HL-60 (cell line): ENCODE measurements at regions not wholly inside any gene's neighbourhood (a gene's known extent, or its start where the extent isn't known, plus 50 kb on each side); places are given as distances from the start of the nearest gene placed in this dataset.

Source experiments
- DNase-seq, 2 experiments: peaks; one replicate each; pipeline ENCODE4 v3.0.0-alpha.2; 2010 to 2020; ENCODE audit warnings: low read depth in 1 of 2, low spot score in 1 of 2
- H3K27ac ChIP-seq: fragments of 250-450 bp; sonication (Bioruptor Pico); replicated peaks from 2 replicates; pipeline ENCODE4 v1.5.1; 2020; ENCODE audit warnings: mild to moderate bottlenecking, moderate library complexity
- H3K27me3 ChIP-seq: fragments of 250-450 bp; sonication (Bioruptor Pico); 2 replicates; pipeline ENCODE4 v1.5.1; 2021; ENCODE audit warnings: mild to moderate bottlenecking, moderate library complexity; ENCODE audit not compliant: insufficient read depth, poor library complexity, severe bottlenecking
- H3K4me3 ChIP-seq: replicated peaks from 2 replicates; pipeline ENCODE4 v1.5.1; 2011; ENCODE audit warnings: mild to moderate bottlenecking, control low read depth, low read length; ENCODE audit not compliant: insufficient read depth
- GABPA ChIP-seq: IDR thresholded peaks from 2 replicates; pipeline ENCODE4 v1.6.1; 2012; ENCODE audit warnings: low read depth
- POLR2AphosphoS5 ChIP-seq: IDR thresholded peaks from 2 replicates; pipeline ENCODE4 v1.6.1; 2012; ENCODE audit warnings: low read depth
- SPI1 ChIP-seq: IDR thresholded peaks from 2 replicates; pipeline ENCODE4 v1.6.1; 2012; ENCODE audit warnings: low read depth, mild to moderate bottlenecking, borderline replicate concordance
- TF ChIP-seq, protein P1 (sequence below): IDR thresholded peaks from 2 replicates; pipeline ENCODE4 v1.6.1; 2012; ENCODE audit warnings: low read depth; ENCODE audit not compliant: insufficient replicate concordance
- TF ChIP-seq, protein P2 (sequence below): IDR thresholded peaks from one replicate; pipeline ENCODE4 v1.5.1; 2011; ENCODE audit warnings: low read length, control low read depth, inconsistent platforms; ENCODE audit not compliant: insufficient read depth

DNA sequence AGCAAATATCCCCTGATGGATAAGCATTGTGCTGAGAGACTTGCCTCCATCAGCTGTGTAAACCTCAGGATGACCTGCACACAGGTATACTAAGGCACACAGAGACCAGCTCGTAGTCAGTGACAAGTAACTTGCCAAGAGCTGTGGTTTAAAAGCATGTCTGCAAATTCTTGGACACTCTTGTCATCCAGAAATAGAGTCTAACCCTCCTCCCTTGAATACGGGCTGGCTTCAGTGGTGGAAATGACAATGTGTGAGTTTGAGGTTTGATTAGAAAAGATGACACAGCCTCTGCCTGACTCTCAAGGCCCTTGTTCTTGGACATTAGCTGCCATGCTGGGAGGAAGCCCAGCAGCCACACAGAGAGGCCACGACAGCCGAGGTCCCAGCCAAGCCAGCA lies 114.4 kb downstream of the GADD45G start:
- H3K27me3 ChIP-seq: no peaks in the 10 kb centered on the region
- TF ChIP-seq POLR2AphosphoS5: no peak
- TF ChIP-seq, protein P1, sequence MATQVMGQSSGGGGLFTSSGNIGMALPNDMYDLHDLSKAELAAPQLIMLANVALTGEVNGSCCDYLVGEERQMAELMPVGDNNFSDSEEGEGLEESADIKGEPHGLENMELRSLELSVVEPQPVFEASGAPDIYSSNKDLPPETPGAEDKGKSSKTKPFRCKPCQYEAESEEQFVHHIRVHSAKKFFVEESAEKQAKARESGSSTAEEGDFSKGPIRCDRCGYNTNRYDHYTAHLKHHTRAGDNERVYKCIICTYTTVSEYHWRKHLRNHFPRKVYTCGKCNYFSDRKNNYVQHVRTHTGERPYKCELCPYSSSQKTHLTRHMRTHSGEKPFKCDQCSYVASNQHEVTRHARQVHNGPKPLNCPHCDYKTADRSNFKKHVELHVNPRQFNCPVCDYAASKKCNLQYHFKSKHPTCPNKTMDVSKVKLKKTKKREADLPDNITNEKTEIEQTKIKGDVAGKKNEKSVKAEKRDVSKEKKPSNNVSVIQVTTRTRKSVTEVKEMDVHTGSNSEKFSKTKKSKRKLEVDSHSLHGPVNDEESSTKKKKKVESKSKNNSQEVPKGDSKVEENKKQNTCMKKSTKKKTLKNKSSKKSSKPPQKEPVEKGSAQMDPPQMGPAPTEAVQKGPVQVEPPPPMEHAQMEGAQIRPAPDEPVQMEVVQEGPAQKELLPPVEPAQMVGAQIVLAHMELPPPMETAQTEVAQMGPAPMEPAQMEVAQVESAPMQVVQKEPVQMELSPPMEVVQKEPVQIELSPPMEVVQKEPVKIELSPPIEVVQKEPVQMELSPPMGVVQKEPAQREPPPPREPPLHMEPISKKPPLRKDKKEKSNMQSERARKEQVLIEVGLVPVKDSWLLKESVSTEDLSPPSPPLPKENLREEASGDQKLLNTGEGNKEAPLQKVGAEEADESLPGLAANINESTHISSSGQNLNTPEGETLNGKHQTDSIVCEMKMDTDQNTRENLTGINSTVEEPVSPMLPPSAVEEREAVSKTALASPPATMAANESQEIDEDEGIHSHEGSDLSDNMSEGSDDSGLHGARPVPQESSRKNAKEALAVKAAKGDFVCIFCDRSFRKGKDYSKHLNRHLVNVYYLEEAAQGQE: no peak
- TF ChIP-seq, protein P2, sequence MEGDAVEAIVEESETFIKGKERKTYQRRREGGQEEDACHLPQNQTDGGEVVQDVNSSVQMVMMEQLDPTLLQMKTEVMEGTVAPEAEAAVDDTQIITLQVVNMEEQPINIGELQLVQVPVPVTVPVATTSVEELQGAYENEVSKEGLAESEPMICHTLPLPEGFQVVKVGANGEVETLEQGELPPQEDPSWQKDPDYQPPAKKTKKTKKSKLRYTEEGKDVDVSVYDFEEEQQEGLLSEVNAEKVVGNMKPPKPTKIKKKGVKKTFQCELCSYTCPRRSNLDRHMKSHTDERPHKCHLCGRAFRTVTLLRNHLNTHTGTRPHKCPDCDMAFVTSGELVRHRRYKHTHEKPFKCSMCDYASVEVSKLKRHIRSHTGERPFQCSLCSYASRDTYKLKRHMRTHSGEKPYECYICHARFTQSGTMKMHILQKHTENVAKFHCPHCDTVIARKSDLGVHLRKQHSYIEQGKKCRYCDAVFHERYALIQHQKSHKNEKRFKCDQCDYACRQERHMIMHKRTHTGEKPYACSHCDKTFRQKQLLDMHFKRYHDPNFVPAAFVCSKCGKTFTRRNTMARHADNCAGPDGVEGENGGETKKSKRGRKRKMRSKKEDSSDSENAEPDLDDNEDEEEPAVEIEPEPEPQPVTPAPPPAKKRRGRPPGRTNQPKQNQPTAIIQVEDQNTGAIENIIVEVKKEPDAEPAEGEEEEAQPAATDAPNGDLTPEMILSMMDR: no peak
- H3K4me3 ChIP-seq: no peak overlapping the region
- no peak overlapping the region for H3K27ac ChIP-seq
- DNase-seq: no peak

DNA sequence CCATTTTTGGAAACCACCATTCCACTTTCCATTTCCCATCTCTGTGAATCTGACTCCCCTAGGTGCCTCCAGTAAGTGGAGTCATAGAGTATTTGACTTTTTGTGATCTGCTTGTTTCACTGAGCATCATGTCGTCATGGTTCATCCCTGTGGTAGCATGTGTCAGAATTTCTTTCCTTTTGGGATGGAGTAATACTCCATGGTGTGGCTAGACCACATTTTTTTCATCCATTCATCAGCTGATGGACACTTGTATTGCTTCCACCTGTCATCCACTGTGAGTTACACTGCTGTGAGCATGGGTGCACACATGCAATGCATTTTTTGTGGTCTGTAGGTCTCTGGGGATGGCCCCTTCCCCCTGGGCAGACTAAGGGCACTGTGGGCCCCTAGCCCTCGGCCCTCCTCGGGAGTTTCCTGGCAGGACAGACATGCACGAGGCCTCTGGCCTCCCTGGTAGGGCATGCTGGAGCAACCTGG lies 115.9 kb downstream of the GADD45G start:
- H3K27me3 ChIP-seq: peaks cover 2% of the 10 kb centered on the region
- no peak overlapping the region for H3K27ac ChIP-seq
- TF ChIP-seq, protein P1: no peak
- TF ChIP-seq, protein P2: no peak
- no peak for TF ChIP-seq GABPA
- TF ChIP-seq SPI1: no peak
- no peak for TF ChIP-seq POLR2AphosphoS5
- H3K4me3 ChIP-seq: no peak overlapping the region
- no peak for DNase-seq

DNA sequence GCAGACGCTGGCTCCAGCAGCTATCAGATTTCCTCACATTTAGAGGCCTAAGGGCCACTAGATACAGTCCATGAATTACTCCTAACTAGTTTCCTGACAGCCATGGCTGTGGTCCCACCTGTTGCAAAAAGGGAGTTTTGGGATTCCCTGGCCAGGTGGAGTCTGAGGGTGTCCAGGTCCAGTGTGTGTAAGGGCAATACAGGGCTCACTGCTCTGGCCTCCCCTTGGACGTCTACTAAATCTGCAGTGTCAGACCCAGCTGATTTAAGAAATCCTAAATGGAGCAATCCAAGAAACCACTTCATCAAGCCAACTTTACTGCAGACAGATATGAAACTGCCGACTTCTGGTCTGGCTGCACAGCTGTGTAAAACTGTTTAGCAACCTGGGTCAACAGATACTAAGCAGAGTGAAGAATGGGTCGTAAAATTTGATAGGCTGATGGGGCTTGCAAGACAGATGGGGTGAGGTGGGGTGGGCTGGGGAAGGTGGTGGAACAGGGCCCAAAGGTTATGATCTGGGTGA lies 116.4 kb downstream of the GADD45G start:
- DNase-seq: no peak
- TF ChIP-seq SPI1: no peak
- TF ChIP-seq, protein P2: no peak
- TF ChIP-seq, protein P1: no peak
- TF ChIP-seq POLR2AphosphoS5: no peak
- TF ChIP-seq GABPA: no peak
- Histone ChIP-seq H3K4me3 (no peak overlapping the region), H3K27ac (no peak overlapping the region), H3K27me3 (peaks cover 2% of the 10 kb centered on the region)
